GM21825 (cell line): ENCODE measurements at regions not wholly inside any gene's neighbourhood (a gene's known extent, or its start where the extent isn't known, plus 50 kb on each side); places are given as distances from the start of the nearest gene placed in this dataset.

Experiments used
- ATAC-seq: cut with Tn5 transposase; IDR thresholded peaks from one replicate; pipeline ENCODE4 v1.9.1; 2021; ENCODE audit warnings: mild to moderate bottlenecking, moderate library complexity; ENCODE audit not compliant: unreplicated experiment

DNA sequence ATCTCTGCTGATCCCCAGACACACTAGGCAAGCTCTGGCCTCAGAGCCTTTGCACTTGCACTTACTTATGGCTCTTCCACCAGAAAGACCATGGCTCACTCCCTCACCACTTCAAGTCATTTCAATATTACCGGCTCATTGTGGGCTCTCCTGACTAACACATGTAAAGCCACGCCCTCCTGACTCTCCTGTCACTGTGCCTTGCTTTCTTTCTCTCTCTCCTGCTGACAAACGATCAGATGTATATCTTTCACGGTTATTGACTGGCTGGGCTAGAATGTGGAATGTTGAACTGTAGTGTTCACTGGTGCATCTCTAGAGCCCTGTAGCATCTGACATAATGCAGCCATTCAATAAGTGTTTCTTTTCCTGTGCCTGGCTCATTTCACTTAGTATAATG is 425.1 kb downstream of the RAB28 start:
- no peak for ATAC-seq

DNA sequence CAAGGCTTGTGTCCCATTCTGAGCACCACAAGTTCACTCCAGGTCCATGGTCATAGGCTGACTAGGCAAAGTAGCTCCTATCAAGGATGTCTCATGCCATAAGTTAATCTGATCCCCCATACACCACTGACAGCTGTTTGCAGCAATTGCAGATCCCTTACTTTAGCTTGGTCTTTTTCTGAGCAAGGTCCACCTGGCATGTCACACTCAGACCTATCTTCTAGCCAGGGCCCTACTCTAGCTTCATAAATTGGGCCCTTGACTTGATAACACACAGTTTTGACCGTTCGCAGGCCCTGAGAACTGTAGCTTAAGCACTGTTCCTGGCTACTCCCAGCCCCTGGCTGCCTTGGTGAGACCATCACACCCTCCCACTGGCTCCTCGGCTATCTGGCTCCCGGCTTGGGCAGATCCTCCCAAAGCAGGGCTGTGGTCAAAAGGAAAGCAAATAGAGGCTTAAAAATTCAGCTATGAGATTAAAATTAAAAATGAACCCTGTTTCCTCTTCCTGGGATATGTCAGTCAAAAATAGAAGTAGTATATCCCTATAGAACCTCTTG is 427.4 kb downstream of the RAB28 start:
- ATAC-seq = no peak

DNA sequence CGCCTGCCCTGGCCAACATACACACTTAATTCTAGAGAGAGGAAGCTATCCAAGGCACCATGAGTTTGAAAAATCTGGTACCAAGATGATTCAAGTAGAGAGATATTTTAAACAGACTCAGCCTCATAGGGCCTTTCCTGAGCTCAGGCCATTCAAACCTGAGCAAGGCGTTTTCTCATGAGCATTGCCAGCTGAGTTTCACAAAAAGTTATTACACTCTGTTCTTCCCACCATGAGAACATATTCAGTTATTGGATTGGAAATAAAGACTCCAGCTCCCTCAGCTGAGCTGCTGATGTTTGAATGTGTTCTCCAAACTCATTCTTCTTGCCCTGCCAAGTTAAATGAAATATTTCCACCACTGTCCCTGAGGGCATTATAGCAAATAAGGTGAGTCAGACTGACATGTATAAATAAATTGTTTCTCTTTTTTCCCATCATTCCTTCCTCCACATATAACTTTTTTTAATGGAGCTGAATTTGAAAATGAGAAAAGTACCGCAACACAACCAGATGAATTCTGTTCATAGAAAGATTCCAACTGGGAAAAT is 429.6 kb downstream of the RAB28 start:
- no peak for ATAC-seq

DNA sequence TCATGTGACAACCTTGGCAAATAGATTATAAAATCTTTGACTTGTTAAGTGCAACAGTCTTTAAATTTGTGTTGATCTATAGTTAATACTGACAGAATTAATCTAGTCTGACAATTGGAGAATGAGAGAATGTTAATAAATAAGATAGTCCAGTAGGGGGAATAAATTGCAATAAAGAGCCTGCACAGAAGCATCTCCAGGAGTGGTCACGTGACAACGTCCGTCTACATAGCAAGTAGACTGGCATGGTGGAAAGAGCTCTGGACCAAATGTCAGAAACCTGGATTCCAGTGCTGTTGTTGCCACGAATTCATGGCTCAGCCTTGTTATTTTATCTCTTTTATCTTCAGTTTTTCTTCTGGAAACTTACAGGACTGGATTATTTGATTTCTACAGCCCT is 436.5 kb downstream of the RAB28 start:
- ATAC-seq = no peak

DNA sequence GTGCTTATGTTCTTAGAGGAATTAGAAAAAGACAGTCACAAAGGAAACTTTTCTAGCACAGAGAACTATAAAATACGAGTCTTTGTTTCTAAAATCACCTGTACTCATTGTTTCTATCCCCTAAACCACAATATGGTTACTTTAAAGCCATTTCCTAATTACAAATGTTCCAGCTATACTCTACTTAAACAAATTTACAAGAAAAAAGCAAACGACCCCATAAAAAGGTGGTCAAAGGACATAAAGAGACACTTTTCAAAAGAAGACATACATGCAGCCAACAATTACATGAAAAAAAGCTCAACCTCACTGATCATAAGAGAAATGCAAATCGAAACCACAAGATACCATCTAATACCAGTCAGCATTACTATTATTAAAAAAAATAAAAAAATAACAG is 447.3 kb downstream of the RAB28 start:
- no peak for ATAC-seq

DNA sequence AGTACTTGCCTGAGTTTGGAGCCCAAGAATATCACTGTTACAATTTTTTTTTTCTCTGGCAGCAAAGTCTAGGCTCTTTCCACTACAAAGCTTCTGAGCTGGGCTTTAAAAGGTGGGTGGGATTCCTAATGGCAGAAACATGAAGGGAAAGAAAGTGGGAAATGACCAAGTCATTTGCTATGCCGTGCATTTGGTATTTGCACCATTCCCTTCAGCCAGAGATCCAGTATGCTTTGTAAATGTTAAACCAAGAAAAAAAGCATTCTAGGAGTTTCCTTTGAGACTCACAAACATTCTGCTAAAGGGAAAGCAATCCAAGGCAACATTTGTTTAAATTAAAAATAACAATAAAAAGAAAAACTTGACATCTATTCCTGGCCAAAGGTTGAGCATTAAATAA is 451.2 kb downstream of the RAB28 start:
- no peak for ATAC-seq

DNA sequence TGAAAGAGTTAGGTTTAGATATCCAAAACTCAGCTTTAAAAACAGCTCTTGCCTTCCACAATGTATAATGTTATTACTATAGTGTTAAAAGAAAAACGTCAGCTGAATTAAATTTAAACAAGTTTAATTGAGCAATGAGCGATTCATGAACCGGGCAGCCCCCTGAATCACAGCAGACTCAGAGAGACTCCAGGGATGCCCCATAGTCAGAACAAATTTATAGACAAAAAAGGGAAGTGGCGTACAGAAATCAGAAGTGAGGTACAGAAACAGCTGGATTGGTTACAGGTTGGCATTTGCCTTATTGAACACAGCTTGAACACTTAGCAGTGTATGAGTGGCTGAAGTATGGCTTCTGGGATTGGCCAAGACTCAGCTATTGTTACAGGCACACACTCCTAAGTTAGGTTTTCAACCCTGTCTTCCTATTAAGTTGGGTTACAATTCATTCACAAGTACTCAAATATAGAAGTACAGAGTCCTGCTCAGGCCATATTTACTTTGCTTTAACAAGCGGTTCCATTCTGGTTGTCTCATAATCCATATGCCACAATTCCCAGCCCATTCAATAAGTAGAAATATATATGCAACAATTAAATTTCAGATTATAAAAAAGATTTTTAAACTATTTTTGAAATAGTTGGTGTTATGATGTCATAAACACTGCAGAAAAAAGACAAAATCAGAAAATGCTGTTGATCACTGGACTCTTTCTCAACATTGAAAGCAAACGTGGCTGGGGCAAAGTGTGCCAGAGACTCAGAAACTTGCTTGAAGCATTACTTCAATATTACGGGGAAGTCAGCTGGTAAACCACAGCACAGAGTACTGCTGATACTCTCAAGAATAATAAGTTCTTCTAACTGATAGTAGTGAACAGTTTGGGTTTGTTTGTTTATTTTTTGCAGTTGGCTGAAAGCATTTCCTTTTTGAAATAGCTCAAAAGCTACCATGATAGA is 459.7 kb downstream of the RAB28 start:
- ATAC-seq = no peak

DNA sequence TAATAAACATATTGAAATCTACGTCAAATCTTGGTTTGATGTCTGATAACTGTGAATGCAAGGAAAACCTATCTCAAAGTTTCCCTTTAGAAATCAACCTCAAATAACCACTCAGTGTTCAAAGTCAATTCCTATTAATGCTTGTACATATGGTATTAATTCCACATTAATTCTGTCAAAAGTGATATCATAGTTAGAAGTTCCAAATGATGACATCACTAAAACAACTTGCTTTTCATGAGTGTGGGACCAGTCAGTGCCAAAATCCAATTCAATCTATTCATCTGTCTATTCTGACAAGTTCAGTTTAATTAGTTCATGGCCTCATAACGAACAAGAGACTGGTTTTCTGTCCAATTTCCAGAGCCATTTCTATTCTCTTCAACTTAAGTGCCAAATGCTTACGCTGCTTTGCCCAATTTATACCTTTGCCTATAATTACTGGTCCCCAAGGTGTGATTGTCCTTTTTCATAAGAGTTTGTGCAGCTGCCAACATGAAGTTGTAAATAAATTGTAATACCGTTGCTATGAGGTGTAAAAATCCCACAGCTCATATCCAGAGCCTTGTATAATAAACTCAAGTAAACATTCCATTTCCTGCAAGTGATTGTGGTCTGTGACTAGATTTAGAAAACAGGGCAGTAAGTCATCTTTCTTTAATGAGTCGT is 476.2 kb downstream of the RAB28 start:
- no peak for ATAC-seq

DNA sequence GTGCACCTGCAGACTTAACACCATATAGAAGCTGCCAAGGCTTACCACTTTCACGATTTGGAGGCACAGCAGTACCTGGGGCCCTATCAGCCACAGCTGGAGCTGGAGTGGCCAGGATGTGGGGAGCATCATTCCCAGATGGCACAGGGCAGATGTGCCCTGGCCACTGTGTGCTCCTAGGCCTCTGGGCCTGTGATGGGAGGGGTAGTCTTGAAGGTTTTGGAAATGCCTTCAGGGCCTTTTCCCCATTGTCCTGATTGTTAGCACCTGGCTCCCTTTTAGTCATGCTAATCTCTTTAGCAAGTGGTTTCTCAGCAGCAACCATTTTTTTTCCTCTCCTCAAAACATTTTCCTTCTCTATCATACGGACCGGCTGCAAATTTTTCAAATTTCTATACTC is 490.2 kb downstream of the RAB28 start:
- ATAC-seq = no peak

DNA sequence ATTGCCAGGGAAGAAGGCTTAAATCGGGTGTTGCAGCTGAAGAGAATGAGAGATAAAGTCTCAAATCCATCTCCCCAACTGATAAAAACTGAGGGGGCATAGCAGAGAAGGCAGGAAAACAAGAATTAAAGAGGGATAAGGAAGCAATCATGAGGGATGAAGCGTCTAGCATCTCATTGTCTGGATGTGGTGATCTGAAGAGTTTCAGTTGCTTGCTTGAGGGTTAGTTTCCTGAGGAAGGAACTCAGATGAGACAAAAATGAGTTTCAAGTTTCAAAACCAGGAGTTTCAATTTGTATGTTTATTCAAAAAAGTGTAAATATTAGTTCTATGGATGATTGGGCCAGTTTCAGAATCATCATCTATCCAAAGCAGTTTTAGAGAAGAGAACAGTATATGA is 496.9 kb downstream of the RAB28 start:
- no peak for ATAC-seq

DNA sequence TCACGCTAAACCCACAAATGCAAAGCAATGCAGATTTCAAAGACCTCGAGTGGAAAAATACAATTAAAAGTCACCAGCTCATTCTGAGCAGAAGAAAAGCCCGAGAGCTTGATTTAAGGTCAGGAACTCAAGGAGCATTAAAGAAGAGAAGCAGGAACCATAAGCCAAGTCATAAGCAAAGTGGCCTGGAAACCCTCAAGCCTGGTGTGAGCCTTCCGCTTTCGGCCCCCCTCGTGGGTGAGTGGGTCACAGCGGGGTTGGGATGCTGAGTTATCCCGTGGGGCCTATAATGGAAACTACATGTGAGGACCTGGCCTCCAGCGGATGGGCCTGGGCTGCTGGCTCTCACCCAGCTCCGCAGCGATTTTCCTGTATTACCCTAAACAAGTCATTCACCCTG is 504.3 kb downstream of the RAB28 start:
- no peak for ATAC-seq

DNA sequence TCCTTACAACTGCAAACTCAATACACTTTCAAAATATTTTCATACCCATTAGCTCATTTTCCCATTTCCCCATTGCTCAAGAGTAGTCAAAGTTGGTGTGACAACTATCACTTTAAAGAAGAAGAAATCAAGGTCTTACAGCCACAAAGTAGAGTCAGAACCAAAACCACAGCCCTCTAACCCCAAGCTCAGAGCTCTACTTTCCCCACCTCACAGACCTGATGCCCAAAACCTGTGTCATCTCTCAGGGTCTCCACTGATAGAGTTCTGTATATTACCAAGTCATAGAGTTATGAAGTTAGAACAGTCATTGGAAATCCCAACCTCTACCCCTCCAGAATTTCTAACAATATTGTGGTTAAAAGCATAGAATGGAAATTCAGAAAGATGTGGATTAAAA is 505.8 kb downstream of the RAB28 start:
- no peak for ATAC-seq

DNA sequence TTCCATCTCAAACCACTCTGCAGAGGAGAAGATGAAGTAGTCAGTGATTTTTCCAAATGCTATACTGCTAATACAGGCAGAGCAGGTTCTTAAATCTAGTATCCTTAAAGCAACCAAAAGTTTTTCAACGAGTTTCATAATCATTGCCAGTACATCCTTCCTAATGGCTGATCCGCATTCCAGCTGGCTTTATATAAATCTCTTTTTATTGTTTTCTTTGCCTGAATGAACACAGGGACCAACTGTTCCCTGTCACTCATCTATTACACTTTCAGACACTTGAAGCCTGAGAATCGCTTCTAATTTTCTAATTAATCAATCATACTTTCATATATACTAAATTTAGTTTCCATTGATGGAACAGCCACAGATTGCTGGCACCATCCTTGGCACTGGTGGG is 508.6 kb downstream of the RAB28 start:
- no peak for ATAC-seq

DNA sequence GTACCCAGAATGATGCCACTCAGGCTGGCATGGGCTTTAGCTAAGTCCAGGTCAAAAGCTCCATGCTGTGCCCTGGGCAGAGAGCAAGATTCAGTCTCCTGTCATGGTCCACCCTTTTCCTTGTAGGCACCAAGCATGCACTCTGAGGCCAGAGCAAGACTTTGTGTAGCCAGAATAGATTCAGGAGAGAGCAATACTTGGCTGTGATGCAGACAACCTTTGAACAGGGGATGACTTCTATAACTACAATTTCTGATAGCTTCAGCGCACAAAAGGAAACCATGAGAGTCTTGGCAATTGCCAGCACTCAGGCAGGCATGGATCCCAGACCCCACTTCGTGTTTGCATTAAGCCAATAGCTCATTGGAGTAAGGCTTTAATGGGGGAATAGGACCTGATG is 510.6 kb downstream of the RAB28 start:
- no peak for ATAC-seq

DNA sequence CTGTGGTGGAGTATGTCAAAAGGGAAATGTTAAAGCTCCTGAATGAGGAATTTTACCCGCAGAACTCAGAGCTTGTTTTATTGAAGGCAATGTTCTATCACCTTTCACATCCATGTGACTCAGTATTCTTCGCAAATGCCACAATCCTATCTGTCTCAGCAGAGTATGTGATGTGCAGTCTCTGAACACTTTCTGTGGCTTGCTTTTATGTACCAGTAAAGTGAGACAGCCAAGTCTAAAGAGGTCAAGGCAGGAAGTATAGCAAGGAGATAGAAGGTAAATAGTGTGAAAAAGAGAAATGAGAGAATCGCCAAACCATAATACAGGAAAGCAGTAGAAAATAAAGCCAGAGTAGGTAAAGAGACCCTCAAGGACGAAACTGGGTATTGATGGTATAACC is 515.8 kb downstream of the RAB28 start:
- ATAC-seq = no peak

DNA sequence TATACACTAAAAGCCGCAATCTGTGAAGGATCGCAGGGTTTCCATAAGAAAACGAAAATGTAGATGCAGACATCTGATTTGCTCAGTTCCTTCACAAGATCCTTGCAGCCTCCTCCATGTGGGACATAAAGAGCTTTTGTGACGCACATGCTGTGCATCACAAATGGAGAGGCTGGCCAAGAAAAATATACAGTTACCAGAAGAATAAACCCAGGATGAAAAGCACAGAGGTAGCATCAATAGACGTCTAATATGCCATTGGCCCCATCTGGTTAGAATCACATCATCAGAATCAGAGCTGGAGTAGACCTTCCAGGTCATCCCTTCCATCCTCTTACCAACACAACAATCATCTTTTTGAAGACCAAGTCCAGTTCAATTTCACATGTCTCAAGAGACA is 517.4 kb downstream of the RAB28 start:
- ATAC-seq = no peak

DNA sequence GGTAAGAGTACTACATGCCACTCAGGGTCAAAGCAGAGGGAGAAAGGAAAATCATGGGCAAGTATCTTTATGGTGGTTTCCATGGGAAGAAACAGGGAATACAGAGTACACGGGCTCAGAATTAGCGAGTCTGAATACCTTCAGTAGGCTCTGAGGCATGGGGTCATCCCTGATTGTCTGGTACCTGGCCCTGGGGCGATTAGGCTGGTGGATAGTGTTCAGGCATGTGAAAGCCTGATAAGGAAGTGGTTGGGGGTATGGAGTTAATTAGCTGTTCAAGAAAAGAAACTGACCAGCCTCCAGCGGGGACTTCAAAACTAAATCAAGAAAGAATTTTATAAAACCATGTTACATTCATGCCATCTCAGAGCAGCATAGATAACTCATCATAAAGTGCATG is 518.8 kb downstream of the RAB28 start:
- ATAC-seq = no peak

DNA sequence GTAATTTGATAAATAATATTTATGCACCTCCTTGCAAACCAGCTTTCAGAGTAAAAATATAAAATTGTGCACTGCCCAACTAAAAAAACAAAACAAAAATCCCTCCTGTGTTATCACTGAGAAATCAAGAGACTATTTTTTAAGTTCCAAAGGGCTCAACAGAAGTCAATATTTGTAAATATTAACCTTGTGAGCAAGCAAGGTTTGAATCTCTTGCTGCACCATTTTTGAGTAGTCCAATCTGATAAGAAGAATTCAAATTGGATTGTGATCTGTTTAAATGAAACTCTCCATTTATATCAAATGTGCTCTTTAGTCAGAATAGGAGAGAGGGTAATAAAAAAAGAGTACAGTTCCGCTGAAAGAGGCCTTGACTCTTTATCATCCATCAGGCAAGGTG is 520.2 kb downstream of the RAB28 start:
- ATAC-seq = no peak

DNA sequence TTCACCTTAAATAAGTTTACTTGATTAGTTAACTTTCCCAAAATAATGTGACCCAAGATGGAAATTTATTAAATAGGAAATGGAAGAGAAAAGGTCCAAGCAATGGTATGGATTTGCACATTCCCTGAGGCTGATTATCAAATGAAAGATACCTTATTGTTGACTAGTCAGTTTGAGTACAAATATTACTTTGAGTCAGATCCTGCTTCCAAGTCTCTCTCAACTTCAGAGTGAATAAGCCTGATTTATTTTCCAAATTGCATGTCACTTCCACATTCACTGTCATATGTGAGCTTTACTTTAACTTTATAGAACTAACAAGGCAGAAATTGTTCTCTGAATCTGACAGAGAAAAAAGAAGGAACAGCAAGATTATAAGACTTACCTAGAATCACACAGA is 520.8 kb downstream of the RAB28 start:
- no peak for ATAC-seq

DNA sequence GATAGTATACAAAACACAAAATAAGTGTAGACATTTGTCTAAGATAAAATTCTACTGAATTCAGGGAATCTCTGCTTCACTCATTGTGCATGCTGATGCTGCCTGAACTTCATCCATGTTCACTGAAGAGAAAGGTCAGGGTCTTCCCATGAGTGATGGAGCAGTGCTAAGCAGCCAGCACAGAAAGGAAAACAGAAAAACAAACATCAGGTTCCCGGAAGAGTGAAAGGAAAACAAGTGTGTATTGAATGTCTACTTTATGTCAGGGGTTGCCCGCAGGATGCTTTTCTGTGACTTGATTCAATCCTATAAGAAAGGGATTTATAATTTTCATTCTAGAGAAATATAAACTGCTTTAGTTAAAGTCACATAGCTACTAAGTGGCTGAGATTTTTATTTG is 522.4 kb downstream of the RAB28 start:
- ATAC-seq = no peak

DNA sequence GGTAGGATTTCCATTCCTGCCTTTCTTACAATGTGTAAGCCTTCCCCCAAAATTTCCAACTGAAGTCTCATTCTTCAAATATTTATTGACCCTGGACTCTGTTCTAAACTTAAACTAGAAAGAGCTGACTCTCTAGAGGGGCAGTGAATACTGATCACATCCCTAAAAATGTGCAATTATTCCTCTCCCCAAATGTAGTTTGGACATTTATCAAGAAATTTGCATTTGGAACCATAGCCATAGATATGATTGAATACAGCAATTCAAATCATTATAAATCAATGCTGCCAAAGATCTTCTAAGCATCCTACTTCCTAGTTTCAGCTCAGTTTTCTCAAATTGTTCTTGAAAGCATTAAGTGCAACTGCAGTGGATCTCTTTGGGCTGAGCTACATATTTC is 525.7 kb downstream of the RAB28 start:
- ATAC-seq = no peak

DNA sequence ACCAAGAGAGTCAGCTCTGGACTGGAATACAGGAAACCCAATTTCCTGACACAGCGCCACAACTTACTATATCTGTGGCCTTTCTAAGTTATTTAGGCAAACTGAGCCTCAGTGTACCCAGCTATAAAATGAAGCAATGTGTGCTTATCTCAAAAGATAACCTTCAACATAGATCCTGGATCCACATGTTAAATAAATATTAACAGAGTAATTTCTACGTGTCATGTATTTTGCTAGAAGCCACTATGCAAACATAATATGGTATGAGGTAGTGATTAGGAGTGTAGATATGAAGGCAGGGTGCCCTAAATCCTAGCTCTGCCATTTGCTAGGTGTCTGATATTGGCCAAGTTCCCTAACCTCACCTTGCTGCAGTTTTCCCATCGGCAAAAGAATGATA is 527.0 kb downstream of the RAB28 start:
- ATAC-seq = no peak
